ENCODE measurements at regions not wholly inside any gene's neighbourhood (a gene's known extent, or its start where the extent isn't known, plus 50 kb on each side); places are given as distances from the start of the nearest gene placed in this dataset.

- no peaks in the 10 kb centered on the region for H3K27me3 ChIP-seq (ENCODE audit: insufficient read depth, low read length)
- H3K4me3 ChIP-seq (ENCODE audit: low read length), result no peak overlapping the region
- H3K36me3 ChIP-seq (ENCODE audit: insufficient read depth, low read depth, low read length), result no peaks in the 10 kb centered on the region
- no peaks in the 10 kb centered on the region for H3K4me1 ChIP-seq (ENCODE audit: insufficient read depth, low read length)
- no peaks in the 10 kb centered on the region for H3K9me3 ChIP-seq (ENCODE audit: insufficient read depth, low read depth, low read length)
- H3K9ac ChIP-seq (ENCODE audit: low read depth, low read length), result no peak overlapping the region
- no peak overlapping the region for H3K27ac ChIP-seq (ENCODE audit: low read length)
Measured at GRCh38 chr10:9807846-9808245, 1209.8 kb upstream of the CELF2 start.

DNA sequence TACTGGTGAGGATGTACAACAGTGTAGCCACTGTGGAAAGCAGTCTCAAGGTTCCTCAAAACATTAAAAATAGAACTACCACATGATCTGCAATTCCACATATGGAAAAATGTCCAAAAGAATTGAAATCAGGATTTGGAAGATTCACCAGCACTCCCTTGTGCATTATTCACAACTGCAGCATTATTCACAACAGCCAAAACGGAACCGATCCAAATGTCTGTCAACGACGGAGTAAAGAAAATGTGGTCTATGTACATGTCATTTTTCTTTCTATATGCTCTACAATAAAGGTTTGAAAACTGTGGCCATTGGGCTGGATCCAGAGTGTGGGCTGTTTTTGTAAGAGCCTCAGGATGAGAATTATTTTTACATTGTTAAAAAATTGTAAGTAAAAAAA, 1206.1 kb upstream of the CELF2 start:
- Histone ChIP-seq H3K9me3 (ENCODE audit: insufficient read depth, low read depth, low read length) (peaks cover 1% of the 10 kb centered on the region; the same call in 1 of the 2 replicates), H3K4me1 (ENCODE audit: insufficient read depth, low read length) (no peaks in the 10 kb centered on the region), H3K27ac (ENCODE audit: low read length) (no peak overlapping the region), H3K9ac (ENCODE audit: low read depth, low read length) (no peak overlapping the region), H3K4me3 (ENCODE audit: low read length) (no peak overlapping the region), H3K27me3 (ENCODE audit: insufficient read depth, low read length) (no peaks in the 10 kb centered on the region), H3K36me3 (ENCODE audit: insufficient read depth, low read depth, low read length) (no peaks in the 10 kb centered on the region)

DNA sequence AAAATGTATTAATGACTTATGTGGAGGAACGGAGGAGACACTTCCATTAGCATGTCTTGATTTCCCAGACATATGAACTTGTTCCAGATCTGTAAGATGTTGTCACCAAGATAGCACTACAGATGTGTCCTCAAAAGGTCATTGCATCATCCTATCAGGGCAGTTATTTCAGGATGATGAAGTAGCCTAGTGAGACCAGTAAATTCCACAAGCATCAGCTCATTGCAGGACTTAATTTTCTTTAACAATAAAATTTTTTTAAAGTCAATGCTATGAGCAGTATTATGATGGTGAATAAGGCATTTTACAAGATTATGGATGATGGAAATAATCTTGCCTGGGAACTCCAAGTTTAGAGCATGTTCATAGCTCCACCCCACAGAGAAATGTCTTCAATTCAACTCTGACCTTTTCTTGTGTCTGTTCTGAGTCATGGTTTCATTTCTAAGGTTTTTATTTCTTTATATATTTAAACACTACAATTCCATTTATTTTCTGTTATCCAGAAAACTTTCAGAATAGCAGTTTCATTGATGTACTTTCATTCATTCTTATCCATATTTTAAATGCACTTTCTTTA, 1203.3 kb upstream of the CELF2 start:
- peaks cover 3% of the 10 kb centered on the region for H3K9me3 ChIP-seq (ENCODE audit: insufficient read depth, low read depth, low read length)
- H3K9ac ChIP-seq (ENCODE audit: low read depth, low read length), result no peak overlapping the region
- no peak overlapping the region for H3K4me3 ChIP-seq (ENCODE audit: low read length)
- no peaks in the 10 kb centered on the region for H3K36me3 ChIP-seq (ENCODE audit: insufficient read depth, low read depth, low read length)
- no peak overlapping the region for H3K27ac ChIP-seq (ENCODE audit: low read length)
- H3K27me3 ChIP-seq (ENCODE audit: insufficient read depth, low read length), result no peaks in the 10 kb centered on the region
- H3K4me1 ChIP-seq (ENCODE audit: insufficient read depth, low read length), result no peaks in the 10 kb centered on the region

DNA sequence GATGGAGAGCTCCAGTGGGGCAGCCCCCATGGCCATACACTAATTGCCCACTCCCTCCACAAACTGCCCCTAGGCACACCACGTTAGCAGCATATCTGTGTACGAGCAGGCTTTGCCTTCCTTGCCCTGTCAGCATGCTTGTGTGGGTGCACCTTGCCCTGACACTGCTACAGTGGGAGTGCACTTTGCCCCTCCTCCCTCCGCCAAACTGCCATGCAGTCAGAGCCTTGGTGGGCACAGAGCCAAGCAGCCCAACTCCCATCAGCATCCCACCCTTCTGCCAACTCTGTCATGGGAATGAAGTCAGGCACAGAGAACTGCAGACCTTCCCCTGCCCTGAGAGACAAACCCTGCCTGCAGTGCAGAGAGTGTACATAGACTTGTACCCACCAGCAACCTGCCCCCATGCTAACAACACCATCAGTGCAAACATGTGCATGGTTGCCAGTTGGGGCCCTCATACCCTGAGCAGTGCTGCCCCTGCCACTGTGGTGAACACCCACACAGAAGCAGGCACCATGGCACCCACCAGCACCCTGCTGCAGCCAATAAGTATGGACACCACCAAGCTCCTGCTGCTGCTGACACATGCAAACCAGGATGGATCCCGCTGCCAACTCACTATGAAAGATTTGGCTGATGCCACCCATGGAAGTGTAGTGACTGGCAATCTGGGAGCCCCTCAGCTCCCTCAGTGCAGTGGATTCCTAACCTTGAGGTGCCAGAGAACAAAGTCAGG, 1197.7 kb upstream of the CELF2 start:
- Histone ChIP-seq H3K36me3 (ENCODE audit: insufficient read depth, low read depth, low read length) (no peaks in the 10 kb centered on the region), H3K9ac (ENCODE audit: low read depth, low read length) (no peak overlapping the region), H3K27ac (ENCODE audit: low read length) (no peak overlapping the region), H3K4me3 (ENCODE audit: low read length) (no peak overlapping the region), H3K27me3 (ENCODE audit: insufficient read depth, low read length) (no peaks in the 10 kb centered on the region), H3K4me1 (ENCODE audit: insufficient read depth, low read length) (peaks cover 2% of the 10 kb centered on the region; the same call in 1 of the 2 replicates), H3K9me3 (ENCODE audit: insufficient read depth, low read depth, low read length) (peaks cover 3% of the 10 kb centered on the region)

- H3K36me3 ChIP-seq (ENCODE audit: insufficient read depth, low read depth, low read length), result no peaks in the 10 kb centered on the region
- H3K27ac ChIP-seq (ENCODE audit: low read length), result no peak overlapping the region
- H3K27me3 ChIP-seq (ENCODE audit: insufficient read depth, low read length), result no peaks in the 10 kb centered on the region
- no peak overlapping the region for H3K4me3 ChIP-seq (ENCODE audit: low read length)
- H3K4me1 ChIP-seq (ENCODE audit: insufficient read depth, low read length), result peaks cover 3% of the 10 kb centered on the region; the same call in 1 of the 2 replicates
- no peaks in the 10 kb centered on the region; the same call in 1 of the 2 replicates for H3K9me3 ChIP-seq (ENCODE audit: insufficient read depth, low read depth, low read length)
- H3K9ac ChIP-seq (ENCODE audit: low read depth, low read length), result no peak overlapping the region
Measured at GRCh38 chr10:9823268-9823930, 1194.3 kb upstream of the CELF2 start.

DNA sequence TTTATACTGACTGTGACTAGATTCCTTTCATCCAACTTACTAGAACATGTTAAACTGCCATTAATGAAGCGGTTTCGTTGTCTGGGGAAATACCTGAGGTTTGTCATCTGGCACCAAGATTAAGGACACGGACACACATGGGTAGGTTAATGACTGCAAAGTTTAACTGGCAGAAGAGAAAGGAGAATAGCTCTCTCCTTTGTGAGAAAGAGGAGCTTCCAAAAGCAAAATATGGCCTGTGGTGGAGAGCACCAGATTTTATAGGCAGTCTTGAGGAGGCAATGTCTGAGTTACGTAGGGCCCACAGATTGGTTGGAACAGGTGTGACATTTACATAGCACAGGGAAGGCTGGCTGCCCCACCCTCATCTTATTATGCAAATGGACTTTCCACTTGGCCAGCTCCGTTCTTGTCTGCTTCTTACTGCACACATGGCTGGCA, 1193.0 kb upstream of the CELF2 start:
- H3K4me1 ChIP-seq (ENCODE audit: insufficient read depth, low read length), result peaks cover 3% of the 10 kb centered on the region; the same call in 1 of the 2 replicates
- H3K27ac ChIP-seq (ENCODE audit: low read length), result no peak overlapping the region
- H3K27me3 ChIP-seq (ENCODE audit: insufficient read depth, low read length), result no peaks in the 10 kb centered on the region
- no peaks in the 10 kb centered on the region for H3K36me3 ChIP-seq (ENCODE audit: insufficient read depth, low read depth, low read length)
- H3K9me3 ChIP-seq (ENCODE audit: insufficient read depth, low read depth, low read length), result no peaks in the 10 kb centered on the region
- no peak overlapping the region for H3K9ac ChIP-seq (ENCODE audit: low read depth, low read length)
- H3K4me3 ChIP-seq (ENCODE audit: low read length), result no peak overlapping the region

- H3K27ac ChIP-seq (ENCODE audit: low read length), result no peak overlapping the region
- no peak overlapping the region for H3K9ac ChIP-seq (ENCODE audit: low read depth, low read length)
- H3K36me3 ChIP-seq (ENCODE audit: insufficient read depth, low read depth, low read length), result no peaks in the 10 kb centered on the region
- no peak overlapping the region for H3K4me3 ChIP-seq (ENCODE audit: low read length)
- no peaks in the 10 kb centered on the region for H3K9me3 ChIP-seq (ENCODE audit: insufficient read depth, low read depth, low read length)
- peaks cover 3% of the 10 kb centered on the region; the same call in 1 of the 2 replicates for H3K4me1 ChIP-seq (ENCODE audit: insufficient read depth, low read length)
- no peaks in the 10 kb centered on the region for H3K27me3 ChIP-seq (ENCODE audit: insufficient read depth, low read length)
Measured at GRCh38 chr10:9825491-9826018, 1192.1 kb upstream of the CELF2 start.

- no peak overlapping the region for H3K9ac ChIP-seq (ENCODE audit: low read depth, low read length)
- no peak overlapping the region for H3K4me3 ChIP-seq (ENCODE audit: low read length)
- H3K36me3 ChIP-seq (ENCODE audit: insufficient read depth, low read depth, low read length), result no peaks in the 10 kb centered on the region
- H3K4me1 ChIP-seq (ENCODE audit: insufficient read depth, low read length), result peaks cover 3% of the 10 kb centered on the region; the same call in 1 of the 2 replicates
- H3K27me3 ChIP-seq (ENCODE audit: insufficient read depth, low read length), result no peaks in the 10 kb centered on the region
- no peaks in the 10 kb centered on the region for H3K9me3 ChIP-seq (ENCODE audit: insufficient read depth, low read depth, low read length)
- H3K27ac ChIP-seq (ENCODE audit: low read length), result no peak overlapping the region
Measured at GRCh38 chr10:9828110-9828509, 1189.6 kb upstream of the CELF2 start.

- Histone ChIP-seq H3K27me3 (ENCODE audit: insufficient read depth, low read length) (no peaks in the 10 kb centered on the region), H3K27ac (ENCODE audit: low read length) (no peak overlapping the region), H3K4me1 (ENCODE audit: insufficient read depth, low read length) (peaks cover 11% of the 10 kb centered on the region; the same call in 1 of the 2 replicates), H3K36me3 (ENCODE audit: insufficient read depth, low read depth, low read length) (no peaks in the 10 kb centered on the region), H3K9me3 (ENCODE audit: insufficient read depth, low read depth, low read length) (0 out of 2 replicates have a peak, but pooled peaks cover 3% of the 10 kb centered on the region), H3K4me3 (ENCODE audit: low read length) (no peak overlapping the region), H3K9ac (ENCODE audit: low read depth, low read length) (no peak overlapping the region)
Measured at GRCh38 chr10:9833942-9834341, 1183.7 kb upstream of the CELF2 start.

GRCh38 chr10:9834434-9834833, 1183.2 kb upstream of the CELF2 start:
- 0 out of 2 replicates have a peak, but pooled peaks cover 5% of the 10 kb centered on the region for H3K9me3 ChIP-seq (ENCODE audit: insufficient read depth, low read depth, low read length)
- no peak overlapping the region for H3K4me3 ChIP-seq (ENCODE audit: low read length)
- H3K9ac ChIP-seq (ENCODE audit: low read depth, low read length), result no peak overlapping the region
- H3K27me3 ChIP-seq (ENCODE audit: insufficient read depth, low read length), result no peaks in the 10 kb centered on the region
- H3K4me1 ChIP-seq (ENCODE audit: insufficient read depth, low read length), result peaks cover 11% of the 10 kb centered on the region; the same call in 1 of the 2 replicates
- H3K36me3 ChIP-seq (ENCODE audit: insufficient read depth, low read depth, low read length), result no peaks in the 10 kb centered on the region
- no peak overlapping the region for H3K27ac ChIP-seq (ENCODE audit: low read length)

GRCh38 chr10:9845075-9845474, 1172.6 kb upstream of the CELF2 start:
- H3K9ac ChIP-seq (ENCODE audit: low read depth, low read length), result no peak overlapping the region
- no peaks in the 10 kb centered on the region; the same call in 1 of the 2 replicates for H3K4me1 ChIP-seq (ENCODE audit: insufficient read depth, low read length)
- H3K27ac ChIP-seq (ENCODE audit: low read length), result no peak overlapping the region
- peaks cover 31% of the 10 kb centered on the region for H3K9me3 ChIP-seq (ENCODE audit: insufficient read depth, low read depth, low read length)
- no peaks in the 10 kb centered on the region for H3K27me3 ChIP-seq (ENCODE audit: insufficient read depth, low read length)
- no peaks in the 10 kb centered on the region for H3K36me3 ChIP-seq (ENCODE audit: insufficient read depth, low read depth, low read length)
- H3K4me3 ChIP-seq (ENCODE audit: low read length), result no peak overlapping the region
